H54 (cell line): ENCODE measurements at regions not wholly inside any gene's neighbourhood (a gene's known extent, or its start where the extent isn't known, plus 50 kb on each side); places are given as distances from the start of the nearest gene placed in this dataset.
A peak's percentile ranks its signal among the peaks of the same experiment; 100 is the strongest.

Experiments used
- DNase-seq: peaks from one replicate; pipeline ENCODE4 v3.0.0; 2011; ENCODE audit warnings: low spot score, mixed read lengths; ENCODE audit not compliant: insufficient read length
- FAIRE-seq: peaks from 3 replicates; lab custom pipeline; 2011; peaks lifted over from hg19 to GRCh38; lab: Jason Lieb, UNC
- POLR2A ChIP-seq: IDR thresholded peaks from 2 replicates; pipeline ENCODE4 v1.6.1; 2011; ENCODE audit warnings: low read depth, mild to moderate bottlenecking, low read length

GRCh38 chr17:63095459-63095858 is 129.4 kb downstream of the TANC2 start:
- FAIRE-seq, result peak; percentile 11
- no peak for TF ChIP-seq POLR2A
- no peak for DNase-seq

GRCh38 chr17:63095879-63096278 is 129.8 kb downstream of the TANC2 start:
- no peak for TF ChIP-seq POLR2A
- DNase-seq (no peak), FAIRE-seq (peak; percentile 62)

- no peak for FAIRE-seq
- no peak for DNase-seq
- TF ChIP-seq POLR2A, result no peak
These were observed 130.4 kb downstream of the TANC2 start for GRCh38 chr17:63096426-63096825.

GRCh38 chr17:63099425-63099824 is 133.4 kb downstream of the TANC2 start:
- FAIRE-seq, result no peak
- TF ChIP-seq POLR2A, result no peak
- DNase-seq, result no peak

- no peak for DNase-seq
- no peak for TF ChIP-seq POLR2A
- FAIRE-seq, result no peak
These were observed 136.0 kb downstream of the TANC2 start for GRCh38 chr17:63102034-63102433.

GRCh38 chr17:63106050-63106449 is 140.0 kb downstream of the TANC2 start:
- DNase-seq, result no peak
- FAIRE-seq, result no peak
- no peak for TF ChIP-seq POLR2A

GRCh38 chr17:63109661-63110060 is 143.6 kb downstream of the TANC2 start:
- FAIRE-seq (peak; percentile 62), DNase-seq (no peak)
- no peak for TF ChIP-seq POLR2A

GRCh38 chr17:63113167-63113566 is 147.1 kb downstream of the TANC2 start:
- no peak for TF ChIP-seq POLR2A
- no peak for DNase-seq
- FAIRE-seq, result peak; percentile 33

GRCh38 chr17:63116228-63116627 is 150.2 kb downstream of the TANC2 start:
- peak; percentile 84 for FAIRE-seq
- no peak for DNase-seq
- TF ChIP-seq POLR2A, result no peak

- TF ChIP-seq POLR2A, result no peak
- DNase-seq (no peak), FAIRE-seq (peak; percentile 62)
These were observed 151.2 kb downstream of the TANC2 start for GRCh38 chr17:63116967-63117830.

- FAIRE-seq, result peak; percentile 36
- TF ChIP-seq POLR2A, result no peak
- no peak for DNase-seq
These were observed 154.4 kb downstream of the TANC2 start for GRCh38 chr17:63120406-63120805.

GRCh38 chr17:63124536-63124935 is 158.5 kb downstream of the TANC2 start:
- peak; percentile 6 for FAIRE-seq
- TF ChIP-seq POLR2A, result no peak
- DNase-seq, result no peak

- no peak for TF ChIP-seq POLR2A
- FAIRE-seq (peak; percentile 71), DNase-seq (no peak)
These were observed 158.9 kb downstream of the TANC2 start for GRCh38 chr17:63124958-63125357.

GRCh38 chr17:63125987-63126386 is 160.0 kb downstream of the TANC2 start:
- FAIRE-seq, result no peak
- TF ChIP-seq POLR2A, result no peak
- DNase-seq, result no peak

- DNase-seq, result no peak
- no peak for TF ChIP-seq POLR2A
These were observed 160.6 kb downstream of the TANC2 start for GRCh38 chr17:63126607-63127006.

More at GRCh38 chr17:63126607-63127006, 160.6 kb downstream of the TANC2 start:
- peak; percentile 71 for FAIRE-seq
